CD14-positive monocyte (primary cell): ENCODE measurements at regions not wholly inside any gene's neighbourhood (a gene's known extent, or its start where the extent isn't known, plus 50 kb on each side); places are given as distances from the start of the nearest gene placed in this dataset.

Source experiments
- DNase-seq, 3 donors: peaks; one replicate each; pipeline ENCODE4 v3.0.0-alpha.2; 2011 to 2022
- H2AFZ ChIP-seq: 2 replicates; pipeline ENCODE4 v1.6.0; 2012; ENCODE audit warnings: mild to moderate bottlenecking, low read depth, low read length, inconsistent platforms; ENCODE audit not compliant: insufficient read depth, poor library complexity, severe bottlenecking
- H3K27ac ChIP-seq, 2 donors: 1 replicate in 1 of 2; 2 replicates in 1 of 2; pipeline ENCODE4 v1.5.1; 2012 to 2013; ENCODE audit warnings: low read length in 2 of 2, control low read depth in 1 of 2, inconsistent platforms in 1 of 2, low read depth in 1 of 2, mild to moderate bottlenecking in 1 of 2
- H3K27me3 ChIP-seq, 2 donors: one replicate each; pipeline versions ENCODE4 v1.6.0 to v1.6.1; 2011 to 2013; ENCODE audit warnings: low read length in 2 of 2; ENCODE audit not compliant: control insufficient read depth in 2 of 2, insufficient read depth in 2 of 2
- H3K36me3 ChIP-seq, 2 donors: replicated peaks in 1 of 2; 1 replicate in 1 of 2; 2 replicates in 1 of 2; pipeline versions ENCODE4 v1.5.1 to v1.6.1; 2012 to 2013; ENCODE audit warnings: low read length in 2 of 2, control low read depth in 1 of 2, inconsistent platforms in 1 of 2, mild to moderate bottlenecking in 1 of 2; ENCODE audit not compliant: insufficient read depth in 2 of 2, control insufficient read depth in 1 of 2
- H3K4me1 ChIP-seq, 2 donors: 1 replicate in 1 of 2; 2 replicates in 1 of 2; pipeline versions ENCODE4 v1.5.1 to v1.6.1; 2012 to 2013; ENCODE audit warnings: low read length in 2 of 2, control low read depth in 1 of 2, inconsistent platforms in 1 of 2, mild to moderate bottlenecking in 1 of 2, moderate library complexity in 1 of 2; ENCODE audit not compliant: insufficient read depth in 2 of 2, control insufficient read depth in 1 of 2
- H3K4me2 ChIP-seq: replicated peaks from 2 replicates; pipeline ENCODE3; 2012; ENCODE audit warnings: low read length, moderate library complexity, mild to moderate bottlenecking; ENCODE audit not compliant: poor library complexity, severe bottlenecking; ENCODE audit errors: extremely low read depth
- H3K4me3 ChIP-seq, 3 experiments: fragments of 200-600 bp in 1 of 3; sonication (generic) in 1 of 3; replicated peaks in 1 of 3; 1 replicate in 2 of 3; 2 replicates in 1 of 3; pipeline ENCODE4 v1.5.1; 2011 to 2013; ENCODE audit warnings: low read length in 3 of 3, mild to moderate bottlenecking in 3 of 3, control low read depth in 2 of 3, low read depth in 2 of 3, inconsistent platforms in 1 of 3, moderate library complexity in 1 of 3
- H3K79me2 ChIP-seq: 2 replicates; pipeline ENCODE4 v1.6.0; 2012; ENCODE audit warnings: mild to moderate bottlenecking, control low read depth, inconsistent platforms, low read length, moderate library complexity; ENCODE audit not compliant: insufficient read depth
- H3K9ac ChIP-seq: 2 replicates; pipeline ENCODE4 v1.6.0; 2017; ENCODE audit warnings: low read length, mild to moderate bottlenecking; ENCODE audit not compliant: insufficient read depth, poor library complexity, severe bottlenecking
- H3K9me3 ChIP-seq, 2 donors: replicated peaks in 1 of 2; 1 replicate in 1 of 2; 2 replicates in 1 of 2; pipeline versions ENCODE4 v1.5.1 to v1.6.1; 2012 to 2013; ENCODE audit warnings: low read length in 2 of 2, control low read depth in 1 of 2; ENCODE audit not compliant: control insufficient read depth in 1 of 2, insufficient read depth in 1 of 2
- H4K20me1 ChIP-seq: 2 replicates; pipeline ENCODE4 v1.6.0; 2012; ENCODE audit warnings: mild to moderate bottlenecking, low read length, control low read depth, moderate library complexity; ENCODE audit not compliant: insufficient read depth
- H3K27ac Mint-ChIP-seq, 7 donors: one replicate each; pipeline ENCODE4 v1.8.0; 2020; ENCODE audit warnings: mild to moderate bottlenecking in 7 of 7, mixed read lengths in 7 of 7, moderate library complexity in 6 of 7, inconsistent platforms in 2 of 7
- H3K27me3 Mint-ChIP-seq, 3 donors: one replicate each; pipeline ENCODE4 v1.8.0; 2021 to 2022; ENCODE audit warnings: low read depth in 3 of 3, mild to moderate bottlenecking in 3 of 3, mixed read lengths in 3 of 3, moderate library complexity in 3 of 3, inconsistent platforms in 1 of 3
- H3K36me3 Mint-ChIP-seq, 2 donors: one replicate each; pipeline ENCODE4 v1.8.0; 2020; ENCODE audit warnings: mixed read lengths in 2 of 2, inconsistent platforms in 1 of 2, mild to moderate bottlenecking in 1 of 2
- H3K4me1 Mint-ChIP-seq: one replicate; pipeline ENCODE4 v1.8.0; 2020; ENCODE audit warnings: mild to moderate bottlenecking, mixed read lengths
- H3K4me3 Mint-ChIP-seq, 2 donors: one replicate each; pipeline ENCODE4 v1.8.0; 2020; ENCODE audit warnings: mild to moderate bottlenecking in 2 of 2, mixed read lengths in 2 of 2, moderate library complexity in 1 of 2
- H3K9me3 Mint-ChIP-seq, 7 donors: one replicate each; pipeline ENCODE4 v1.8.0; 2020 to 2022; ENCODE audit warnings: mixed read lengths in 7 of 7, mild to moderate bottlenecking in 6 of 7, moderate library complexity in 6 of 7, inconsistent platforms in 2 of 7
- CTCF ChIP-seq: fragments of 200-600 bp; IDR thresholded peaks from one replicate; pipeline ENCODE4 v1.8.0; 2022; ENCODE audit warnings: antibody characterized with exemption, mild to moderate bottlenecking
- WGBS: methylation state at CpG from one replicate; pipeline ENCODE4 v1.1.5; 2013; ENCODE audit warnings: missing lambda C conversion rate; ENCODE audit not compliant: insufficient coverage; 5-methylcytosine and 5-hydroxymethylcytosine counted together
- intact Hi-C, 2 donors: fragments of 100-400 bp; cut with micrococcal nuclease; formaldehyde crosslinking; loops; one replicate each; pipeline versions ENCODE4 v1.15.0 to v1.15.1; 2023

- no peak overlapping the region for H2AFZ ChIP-seq
- DNase-seq: peak; percentile 4 to 15 (median 15)
- no peak overlapping the region for H3K9ac ChIP-seq
- H3K36me3 ChIP-seq: no peaks in the 10 kb centered on the region
- no peaks in the 10 kb centered on the region for H3K4me1 ChIP-seq
- Mint-ChIP-seq H3K27me3 (peaks cover 6 to 30% (median 13%) of the 10 kb centered on the region in 3 donors), H3K4me1 (no peaks in the 10 kb centered on the region), H3K36me3 (no peaks in the 10 kb centered on the region), H3K9me3 (peaks cover 0 to 10% (median 0%) of the 10 kb centered on the region in 7 donors), H3K4me3 (no peak overlapping the region), H3K27ac (no peak overlapping the region)
- peaks cover 4 to 7% of the 10 kb centered on the region in 2 donors for H3K27me3 ChIP-seq
- H3K9me3 ChIP-seq: no peaks in the 10 kb centered on the region
- H3K4me2 ChIP-seq: no peak overlapping the region
- no peaks in the 10 kb centered on the region for H4K20me1 ChIP-seq
- WGBS: no CpG with 5 or more reads among the region's 5 CpGs
- TF ChIP-seq CTCF: peak; percentile 32
- H3K4me3 ChIP-seq: no peak overlapping the region
- no peaks in the 10 kb centered on the region for H3K79me2 ChIP-seq
- intact Hi-C loops: no loop called here
- no peak overlapping the region for H3K27ac ChIP-seq
These were observed 445.4 kb downstream of the BCOR start for GRCh38 chrX:39652336-39652735.

DNA sequence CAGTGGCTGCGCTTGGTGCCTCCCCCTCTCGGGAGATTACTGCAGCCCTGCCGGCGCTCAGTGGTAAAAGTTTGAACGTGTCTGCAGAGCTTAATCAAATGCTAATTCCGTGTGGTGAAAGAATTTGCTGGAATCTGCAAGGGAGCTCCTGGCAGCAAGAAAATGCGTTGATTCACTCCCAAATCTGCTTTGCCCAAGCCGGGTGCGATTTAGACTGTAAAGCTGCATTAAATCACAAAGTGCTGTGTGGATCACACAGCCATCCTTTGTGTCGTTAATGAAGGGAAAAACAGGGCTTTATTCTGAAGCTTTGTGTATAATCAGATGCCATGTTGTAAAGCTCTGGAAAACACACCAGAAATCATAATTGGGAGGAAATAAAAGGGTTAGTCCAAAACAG is 444.1 kb downstream of the BCOR start:
- no peak for DNase-seq
- no peaks in the 10 kb centered on the region for H3K36me3 ChIP-seq
- 82% methylated on average over 4 of the region's 10 CpGs for WGBS
- no peaks in the 10 kb centered on the region for H3K36me3 Mint-ChIP-seq
- H4K20me1 ChIP-seq: no peaks in the 10 kb centered on the region
- H3K9me3 Mint-ChIP-seq: peaks cover 0 to 2% (median 0%) of the 10 kb centered on the region in 7 donors
- no peak overlapping the region for H3K4me2 ChIP-seq
- H3K27ac ChIP-seq: no peak overlapping the region
- intact Hi-C loops: no loop called here
- H3K27me3 Mint-ChIP-seq: peaks cover 7 to 32% (median 13%) of the 10 kb centered on the region in 3 donors
- no peak overlapping the region for H3K27ac Mint-ChIP-seq
- peaks cover 4 to 7% of the 10 kb centered on the region in 2 donors for H3K27me3 ChIP-seq
- no peaks in the 10 kb centered on the region for H3K9me3 ChIP-seq
- no peak overlapping the region for H2AFZ ChIP-seq
- no peak for TF ChIP-seq CTCF
- H3K79me2 ChIP-seq: no peaks in the 10 kb centered on the region
- no peaks in the 10 kb centered on the region for H3K4me1 ChIP-seq
- H3K4me3 ChIP-seq: no peak overlapping the region
- no peak overlapping the region for H3K4me3 Mint-ChIP-seq
- no peaks in the 10 kb centered on the region for H3K4me1 Mint-ChIP-seq
- no peak overlapping the region for H3K9ac ChIP-seq
